A549 (cell line): ENCODE measurements at regions not wholly inside any gene's neighbourhood (a gene's known extent, or its start where the extent isn't known, plus 50 kb on each side); places are given as distances from the start of the nearest gene placed in this dataset.
"Not testable (repeated sequence)": the region's sequence is repeated elsewhere in the genome, so short reads cannot be mapped to it uniquely, and the experiment has no call there.

Source experiments
- ATAC-seq, 2 experiments: fragments of 200-7000 bp in 1 of 2; fragments of >200 bp in 1 of 2; cut with Nextera tagmentation in 1 of 2; cut with Tn5 transposase in 1 of 2; 3 replicates each; pipeline versions ENCODE4 v1.8.0 to v1.9.1; 2018 to 2020; ENCODE audit warnings: mild to moderate bottlenecking in 1 of 2, moderate library complexity in 1 of 2
- CTCF ChIA-PET: fragments of 300-600 bp; sonication (Branson Sonifier 250); formaldehyde crosslinking; extraction: SDS; loops from one replicate; lab custom pipeline; 2021; ENCODE audit warnings: antibody characterized with exemption, inconsistent platforms; lab: Yijun Ruan, JAX
- POLR2A ChIA-PET: fragments of 350-600 bp; formaldehyde crosslinking; extraction: SDS; loops from one replicate; lab custom pipeline; 2021; ENCODE audit warnings: antibody characterized with exemption, inconsistent platforms; lab: Yijun Ruan, JAX
- DNase-seq, 2 experiments: peaks; one replicate each; pipeline versions ENCODE4 v3.0.0 to v3.0.0-alpha.2; 2011 to 2016; ENCODE audit warnings: low read depth in 1 of 2, low spot score in 1 of 2
- FAIRE-seq: peaks from 2 replicates; lab custom pipeline; 2011; peaks lifted over from hg19 to GRCh38; lab: Jason Lieb, UNC
- H3K27ac ChIP-seq, 2 experiments: fragments of >200 bp; sonication (Bioruptor Twin); formaldehyde crosslinking; 3 replicates each; pipeline ENCODE4 v1.5.1; 2016 to 2017
- H3K4me1 ChIP-seq: fragments of >200 bp; sonication (Bioruptor Twin); formaldehyde crosslinking; 3 replicates; pipeline ENCODE4 v1.6.1; 2016
- H3K4me2 ChIP-seq: fragments of >200 bp; sonication (Bioruptor Twin); formaldehyde crosslinking; 3 replicates; pipeline ENCODE4 v1.6.1; 2016
- H3K4me3 ChIP-seq: fragments of >200 bp; sonication (Bioruptor Twin); formaldehyde crosslinking; 3 replicates; pipeline ENCODE4 v1.5.1; 2016
- H3K9me3 ChIP-seq: fragments of >200 bp; sonication (Bioruptor Twin); formaldehyde crosslinking; 3 replicates; pipeline ENCODE4 v1.6.1; 2016
- ATOH8 ChIP-seq: fragments of 250-450 bp; sonication (Bioruptor Pico); IDR thresholded peaks from 2 replicates; pipeline ENCODE4 v1.5.0; 2020; ENCODE audit warnings: low read depth, mild to moderate bottlenecking, moderate library complexity
- CBX8 ChIP-seq: fragments of 200-600 bp; sonication (generic); IDR thresholded peaks from 2 replicates; pipeline ENCODE4 v1.6.1; 2016
- CHD4 ChIP-seq: fragments of 200-600 bp; sonication (generic); IDR thresholded peaks from 2 replicates; pipeline ENCODE4 v1.6.1; 2016; ENCODE audit warnings: antibody characterized with exemption, mild to moderate bottlenecking, borderline replicate concordance
- CTCF ChIP-seq: fragments of >200 bp; sonication (Bioruptor Twin); formaldehyde crosslinking; IDR thresholded peaks from 3 replicates; pipeline ENCODE4 v1.5.1; 2016
- E2F6 ChIP-seq: IDR thresholded peaks from 2 replicates; pipeline ENCODE4 v1.6.1; 2012; ENCODE audit warnings: low read depth, borderline replicate concordance
- EHF ChIP-seq: fragments of 250-450 bp; sonication (Bioruptor Pico); IDR thresholded peaks from 2 replicates; pipeline ENCODE4 v1.5.0; 2020; ENCODE audit warnings: mild to moderate bottlenecking
- EP300 ChIP-seq, 2 experiments: fragments of >200 bp; sonication (Bioruptor Twin); formaldehyde crosslinking; IDR thresholded peaks; 2 replicates in 1 of 2; 3 replicates in 1 of 2; pipeline ENCODE4 v1.6.1; 2016 to 2017
- FOSB ChIP-seq: fragments of 250-450 bp; sonication (Bioruptor Pico); IDR thresholded peaks from 2 replicates; pipeline ENCODE4 v1.5.0; 2020; ENCODE audit warnings: mild to moderate bottlenecking, moderate library complexity
- FOXS1 ChIP-seq: fragments of 250-450 bp; sonication (Bioruptor Pico); IDR thresholded peaks from 2 replicates; pipeline ENCODE4 v1.5.0; 2020; ENCODE audit warnings: mild to moderate bottlenecking, moderate library complexity
- GATA3 ChIP-seq: IDR thresholded peaks from 2 replicates; pipeline ENCODE4 v1.6.1; 2012; ENCODE audit warnings: borderline replicate concordance
- JUN ChIP-seq, 2 experiments: fragments of >200 bp; sonication (Bioruptor Twin); formaldehyde crosslinking; IDR thresholded peaks; 2 replicates in 1 of 2; 3 replicates in 1 of 2; pipeline ENCODE4 v1.6.1; 2016 to 2017
- JUNB ChIP-seq: fragments of >200 bp; sonication (Bioruptor Twin); formaldehyde crosslinking; IDR thresholded peaks from 2 replicates; pipeline ENCODE4 v1.6.1; 2016
- KDM1A ChIP-seq: fragments of 200-600 bp; sonication (generic); IDR thresholded peaks from 2 replicates; pipeline ENCODE4 v1.6.1; 2016; ENCODE audit warnings: low read depth, mild to moderate bottlenecking
- KDM5A ChIP-seq: fragments of 200-600 bp; sonication (generic); IDR thresholded peaks from 2 replicates; pipeline ENCODE4 v1.6.1; 2016; ENCODE audit warnings: antibody characterized with exemption, mild to moderate bottlenecking
- MAFK ChIP-seq: fragments of 450-650 bp; IDR thresholded peaks from 2 replicates; pipeline ENCODE4 v1.6.1; 2014; ENCODE audit not compliant: partially characterized antibody
- MAX ChIP-seq: IDR thresholded peaks from 2 replicates; pipeline ENCODE4 v1.6.1; 2012
- NFE2L2 ChIP-seq: fragments of 150-350 bp; conservative IDR thresholded peaks from 2 replicates; pipeline ENCODE4 v1.6.1; 2014; ENCODE audit warnings: low read length
- NR3C1 ChIP-seq: fragments of >200 bp; sonication (Bioruptor Twin); formaldehyde crosslinking; IDR thresholded peaks from 3 replicates; pipeline ENCODE4 v1.6.1; 2017
- PHF8 ChIP-seq: fragments of 200-600 bp; sonication (generic); IDR thresholded peaks from 2 replicates; pipeline ENCODE4 v1.6.1; 2016; ENCODE audit warnings: low read depth, mild to moderate bottlenecking, antibody characterized with exemption, moderate library complexity, borderline replicate concordance
- RARB ChIP-seq: fragments of 250-450 bp; sonication (Bioruptor Pico); IDR thresholded peaks from 2 replicates; pipeline ENCODE4 v1.8.0; 2021; ENCODE audit warnings: mild to moderate bottlenecking, moderate library complexity
- RCOR1 ChIP-seq: fragments of 150-350 bp; IDR thresholded peaks from 2 replicates; pipeline ENCODE4 v1.6.1; 2014; ENCODE audit warnings: antibody characterized with exemption, low read length, low read depth
- REST ChIP-seq: fragments of 200-600 bp; sonication (generic); IDR thresholded peaks from 2 replicates; pipeline ENCODE4 v1.6.1; 2016; ENCODE audit warnings: antibody characterized with exemption, mild to moderate bottlenecking, moderate library complexity
- RNF2 ChIP-seq: fragments of 200-600 bp; sonication (generic); IDR thresholded peaks from 2 replicates; pipeline ENCODE4 v1.6.1; 2016; ENCODE audit warnings: low read depth, mild to moderate bottlenecking, antibody characterized with exemption, moderate library complexity, borderline replicate concordance
- SMC3 ChIP-seq: fragments of >200 bp; sonication (Bioruptor Twin); formaldehyde crosslinking; IDR thresholded peaks from 3 replicates; pipeline ENCODE4 v1.6.1; 2018; ENCODE audit warnings: inconsistent platforms
- SREBF2 ChIP-seq: fragments of 450-650 bp; IDR thresholded peaks from 2 replicates; pipeline ENCODE4 v1.6.1; 2014; ENCODE audit warnings: mild to moderate bottlenecking, moderate library complexity
- WGBS: methylation state at CpG from one replicate; pipeline ENCODE4 v1.1.6; 2017; ENCODE audit errors: missing lambda C conversion rate; 5-methylcytosine and 5-hydroxymethylcytosine counted together

GRCh38 chr6:101163611-101164010 lies 229.9 kb upstream of the GRIK2 start:
- Histone ChIP-seq H3K27ac (no peak overlapping the region), H3K4me2 (no peak overlapping the region), H3K4me1 (no peaks in the 10 kb centered on the region), H3K9me3 (no peaks in the 10 kb centered on the region), H3K4me3 (no peak overlapping the region)
- 15% methylated on average over 3 of the region's 3 CpGs for WGBS
- POLR2A ChIA-PET: no interaction called here
- DNase-seq (no peak), ATAC-seq (no peak), FAIRE-seq (no peak)
- CTCF ChIA-PET: no interaction called here
- TF ChIP-seq KDM1A: no peak
- no peak for TF ChIP-seq RNF2
- TF ChIP-seq REST: no peak
- no peak for TF ChIP-seq RCOR1
- no peak for TF ChIP-seq NR3C1
- no peak for TF ChIP-seq EHF (CRISPR knock-in tag)
- no peak for TF ChIP-seq NFE2L2
- no peak for TF ChIP-seq JUN (IDR thresholded peaks at IDR 0.05)
- no peak for TF ChIP-seq KDM5A
- no peak for TF ChIP-seq FOSB
- no peak for TF ChIP-seq E2F6
- TF ChIP-seq CHD4: no peak
- TF ChIP-seq EP300 (IDR thresholded peaks at IDR 0.05): no peak
- no peak for TF ChIP-seq GATA3
- no peak for TF ChIP-seq SREBF2
- TF ChIP-seq FOXS1 (CRISPR knock-in tag): no peak
- TF ChIP-seq JUNB: no peak
- no peak for TF ChIP-seq CBX8
- TF ChIP-seq PHF8: no peak
- no peak for TF ChIP-seq CTCF

- DNase-seq (no peak), ATAC-seq (no peak), FAIRE-seq (no peak)
- 49% methylated on average over 14 of the region's 14 CpGs for WGBS
- TF ChIP-seq MAFK: no peak
- no peak for TF ChIP-seq ATOH8
- TF ChIP-seq SMC3: no peak
- TF ChIP-seq NR3C1: no peak
- TF ChIP-seq FOSB: no peak
- no peak for TF ChIP-seq MAX
- no peak for TF ChIP-seq CHD4
- TF ChIP-seq RARB (CRISPR knock-in tag): no peak
- no peak for TF ChIP-seq EP300 (IDR thresholded peaks at IDR 0.05)
- TF ChIP-seq KDM5A: no peak
- no peak overlapping the region for H3K27ac ChIP-seq
- no peak overlapping the region for H3K4me2 ChIP-seq
- no peaks in the 10 kb centered on the region for H3K9me3 ChIP-seq
- POLR2A ChIA-PET: no interaction called here
- no peaks in the 10 kb centered on the region for H3K4me1 ChIP-seq
- CTCF ChIA-PET: no interaction called here
- no peak overlapping the region for H3K4me3 ChIP-seq
These were observed 225.9 kb upstream of the GRIK2 start for GRCh38 chr6:101167638-101168037.

- ATAC-seq, CTCF ChIA-PET, FAIRE-seq: not testable (repeated sequence)
These were observed 222.5 kb upstream of the GRIK2 start for GRCh38 chr6:101171049-101171448.

More at GRCh38 chr6:101171049-101171448, 222.5 kb upstream of the GRIK2 start:
- WGBS: 30% methylated on average over 4 of the region's 4 CpGs
- H3K4me2 ChIP-seq, POLR2A ChIA-PET, H3K4me3 ChIP-seq, H3K9me3 ChIP-seq, H3K4me1 ChIP-seq, H3K27ac ChIP-seq, DNase-seq: not testable (repeated sequence)
